PC-3 (cell line): ENCODE measurements at regions not wholly inside any gene's neighbourhood (a gene's known extent, or its start where the extent isn't known, plus 50 kb on each side); places are given as distances from the start of the nearest gene placed in this dataset.
"Not testable (repeated sequence)": the region's sequence is repeated elsewhere in the genome, so short reads cannot be mapped to it uniquely, and the experiment has no call there.

Experiments
- ATAC-seq: fragments of 200-7000 bp; cut with Tn5 transposase; 2 replicates; pipeline ENCODE4 v1.9.1; 2020; ENCODE audit warnings: mild to moderate bottlenecking, moderate library complexity
- BruUV-seq: library from RNA; stranded (reverse); fragments of 400-500 nt; replicated peaks from 2 replicates; lab custom pipeline; 2021; lab: Mats Ljungman, UMichigan
- CTCF ChIA-PET: fragments of 300-600 bp; sonication (Branson Sonifier 250); formaldehyde crosslinking; loops from one replicate; lab custom pipeline; 2022; ENCODE audit warnings: antibody characterized with exemption; lab: Charles Lee
- POLR2A ChIA-PET: fragments of 300-600 bp; sonication (Branson Sonifier 250); formaldehyde crosslinking; loops from one replicate; lab custom pipeline; 2022; ENCODE audit warnings: antibody characterized with exemption; ENCODE audit not compliant: unreplicated experiment; lab: Charles Lee
- DNase-seq: peaks from one replicate; pipeline ENCODE4 v3.0.0-alpha.2; 2015
- H2AFZ ChIP-seq: fragments of 300-600 bp; sonication (generic); 2 replicates; pipeline ENCODE4 v1.6.0; 2016; ENCODE audit warnings: antibody characterized with exemption, low read length
- H3F3A ChIP-seq: fragments of 300-600 bp; sonication (generic); one replicate; pipeline ENCODE4 v1.6.0; 2017; ENCODE audit warnings: antibody characterized with exemption, low read length, control low read depth, mild to moderate bottlenecking; ENCODE audit not compliant: unreplicated experiment
- H3K27ac ChIP-seq: fragments of 300-600 bp; sonication (generic); 2 replicates; pipeline ENCODE4 v1.5.1; 2016; ENCODE audit warnings: mild to moderate bottlenecking, low read length
- H3K27me3 ChIP-seq: fragments of 300-600 bp; sonication (generic); 2 replicates; pipeline ENCODE4 v1.6.1; 2016; ENCODE audit warnings: low read length, mixed read lengths
- H3K36me3 ChIP-seq: fragments of 300-600 bp; sonication (generic); 2 replicates; pipeline ENCODE4 v1.6.1; 2016; ENCODE audit warnings: low read depth, mixed run types, low read length, mixed read lengths
- H3K4me1 ChIP-seq: fragments of 300-600 bp; sonication (generic); 2 replicates; pipeline ENCODE4 v1.5.1; 2016; ENCODE audit warnings: low read length; ENCODE audit not compliant: insufficient read depth
- H3K4me2 ChIP-seq: fragments of 300-600 bp; sonication (generic); 2 replicates; pipeline ENCODE4 v1.6.0; 2016; ENCODE audit warnings: low read length
- H3K4me3 ChIP-seq: fragments of 300-600 bp; sonication (generic); 2 replicates; pipeline ENCODE4 v1.5.1; 2016; ENCODE audit warnings: mild to moderate bottlenecking, low read length, mixed read lengths
- H3K79me2 ChIP-seq: fragments of 300-600 bp; sonication (generic); 2 replicates; pipeline ENCODE4 v1.6.1; 2017; ENCODE audit warnings: low read length, mixed read lengths
- H3K9ac ChIP-seq: fragments of 300-600 bp; sonication (generic); 2 replicates; pipeline ENCODE4 v1.6.0; 2016; ENCODE audit warnings: mild to moderate bottlenecking, low read length
- H3K9me2 ChIP-seq: fragments of 300-600 bp; sonication (generic); replicated peaks from 2 replicates; pipeline ENCODE4 v1.6.1; 2016; ENCODE audit warnings: mixed run types, low read length, mixed read lengths
- H3K9me3 ChIP-seq: fragments of 300-600 bp; sonication (generic); 2 replicates; pipeline ENCODE4 v1.6.1; 2016; ENCODE audit warnings: low read length, mixed read lengths
- H4K20me1 ChIP-seq: fragments of 300-600 bp; sonication (generic); 2 replicates; pipeline ENCODE4 v1.6.1; 2016; ENCODE audit warnings: low read length, mixed read lengths
- EZH2 ChIP-seq: fragments of 300-600 bp; sonication (generic); IDR thresholded peaks from one replicate; pipeline ENCODE4 v1.6.1; 2017; ENCODE audit warnings: antibody characterized with exemption, mild to moderate bottlenecking, low read length; ENCODE audit not compliant: unreplicated experiment
- EZH2phosphoT487 ChIP-seq: fragments of 300-600 bp; sonication (generic); IDR thresholded peaks from 2 replicates; pipeline ENCODE4 v1.6.1; 2018; ENCODE audit warnings: mild to moderate bottlenecking, antibody characterized with exemption, low read length, borderline replicate concordance
- intact Hi-C: fragments of 100-400 bp; cut with micrococcal nuclease; formaldehyde crosslinking; loops from 2 replicates; pipeline ENCODE4 v1.9.0; 2023
- TF ChIP-seq, protein P1 (sequence below): fragments of 300-600 bp; sonication (generic); conservative IDR thresholded peaks from 2 replicates; pipeline ENCODE4 v1.5.1; 2017; ENCODE audit warnings: antibody characterized with exemption, low read depth, mild to moderate bottlenecking, low read length

DNA sequence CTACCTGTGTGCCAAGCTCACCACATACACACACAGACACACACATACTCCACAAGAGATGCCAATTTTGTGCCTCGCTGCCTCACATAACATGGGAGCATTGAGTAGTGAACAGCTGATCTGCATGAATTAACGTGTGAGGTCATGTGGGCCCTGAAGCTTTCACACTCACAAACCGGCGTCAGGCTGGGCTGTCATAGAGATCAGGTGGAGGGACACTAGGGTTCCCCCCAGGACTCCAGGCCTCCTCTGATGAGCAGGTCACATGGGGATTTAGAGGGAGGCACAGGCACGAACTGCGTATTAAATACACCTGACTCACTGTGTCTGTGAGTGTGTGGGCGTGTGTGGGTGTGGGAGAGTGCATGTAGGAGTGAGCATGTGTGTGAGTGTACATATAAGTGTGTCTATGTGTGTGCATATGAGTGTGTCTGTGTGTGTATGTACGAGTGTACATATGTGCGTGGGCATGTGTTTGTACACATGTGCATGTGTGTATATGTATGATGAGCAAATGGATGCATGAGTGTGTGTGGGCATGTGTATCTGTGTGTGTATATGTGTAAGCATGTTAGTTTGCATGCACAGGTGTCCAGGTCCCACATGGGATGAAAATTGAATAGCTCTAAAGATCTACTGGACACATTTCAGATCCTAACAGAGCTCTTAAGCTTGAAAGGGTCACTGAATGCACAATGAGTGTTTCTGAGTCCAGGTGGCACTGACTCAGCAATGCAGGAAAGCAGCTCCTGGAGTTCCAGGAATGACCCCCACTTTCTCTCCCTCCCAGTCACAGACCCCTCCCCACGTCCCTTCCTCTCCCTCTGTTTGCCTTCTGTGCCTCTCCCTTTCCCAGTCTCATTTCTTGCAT is 336.6 kb downstream of the PREX1 start:
- TF ChIP-seq, protein P1, sequence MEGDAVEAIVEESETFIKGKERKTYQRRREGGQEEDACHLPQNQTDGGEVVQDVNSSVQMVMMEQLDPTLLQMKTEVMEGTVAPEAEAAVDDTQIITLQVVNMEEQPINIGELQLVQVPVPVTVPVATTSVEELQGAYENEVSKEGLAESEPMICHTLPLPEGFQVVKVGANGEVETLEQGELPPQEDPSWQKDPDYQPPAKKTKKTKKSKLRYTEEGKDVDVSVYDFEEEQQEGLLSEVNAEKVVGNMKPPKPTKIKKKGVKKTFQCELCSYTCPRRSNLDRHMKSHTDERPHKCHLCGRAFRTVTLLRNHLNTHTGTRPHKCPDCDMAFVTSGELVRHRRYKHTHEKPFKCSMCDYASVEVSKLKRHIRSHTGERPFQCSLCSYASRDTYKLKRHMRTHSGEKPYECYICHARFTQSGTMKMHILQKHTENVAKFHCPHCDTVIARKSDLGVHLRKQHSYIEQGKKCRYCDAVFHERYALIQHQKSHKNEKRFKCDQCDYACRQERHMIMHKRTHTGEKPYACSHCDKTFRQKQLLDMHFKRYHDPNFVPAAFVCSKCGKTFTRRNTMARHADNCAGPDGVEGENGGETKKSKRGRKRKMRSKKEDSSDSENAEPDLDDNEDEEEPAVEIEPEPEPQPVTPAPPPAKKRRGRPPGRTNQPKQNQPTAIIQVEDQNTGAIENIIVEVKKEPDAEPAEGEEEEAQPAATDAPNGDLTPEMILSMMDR: no peak
- TF ChIP-seq EZH2 (no peak), EZH2phosphoT487 (no peak)
- peaks cover 9% of the 10 kb centered on the region for H3K27me3 ChIP-seq
- H3F3A ChIP-seq: no peaks in the 10 kb centered on the region
- no peak overlapping the region for H2AFZ ChIP-seq
- no peaks in the 10 kb centered on the region for H3K79me2 ChIP-seq
- ChIA-PET CTCF (no interaction called here), POLR2A (no interaction called here)
- DNase-seq: no peak
- no peak overlapping the region for H3K27ac ChIP-seq
- no peaks in the 10 kb centered on the region for H3K9me3 ChIP-seq
- H3K9ac ChIP-seq: no peak overlapping the region
- H3K4me2 ChIP-seq: no peak overlapping the region
- H3K36me3 ChIP-seq: no peaks in the 10 kb centered on the region
- no peak for ATAC-seq
- H3K4me1 ChIP-seq: peaks cover 27% of the 10 kb centered on the region
- intact Hi-C loops: no loop called here
- H3K4me3 ChIP-seq: no peak overlapping the region
- H4K20me1 ChIP-seq: no peaks in the 10 kb centered on the region
- H3K9me2 ChIP-seq: no peaks in the 10 kb centered on the region
- no TSS peak for BruUV-seq

DNA sequence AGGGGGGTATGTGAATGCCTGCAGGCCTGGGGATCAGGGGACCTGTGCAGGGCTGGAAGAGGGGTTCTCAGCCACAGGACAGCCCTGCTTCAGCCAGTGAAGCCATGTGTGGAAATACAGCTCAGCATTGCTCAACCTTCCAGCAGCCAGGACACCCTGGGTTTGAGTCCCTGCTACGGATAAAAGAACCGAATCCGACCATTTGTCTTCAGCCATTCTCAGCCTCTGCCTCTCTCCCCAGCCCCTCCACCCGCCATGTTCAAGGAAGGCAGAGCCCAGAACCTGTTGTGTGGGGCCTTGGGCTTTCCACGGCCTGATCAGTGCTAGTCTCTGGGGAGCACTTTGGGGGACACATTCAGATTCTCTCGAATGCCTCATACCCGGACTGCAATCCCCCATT is 337.5 kb downstream of the PREX1 start:
- H4K20me1 ChIP-seq, H3K36me3 ChIP-seq, intact Hi-C loops, DNase-seq, H3K27ac ChIP-seq, H3F3A ChIP-seq, POLR2A ChIA-PET, H3K9ac ChIP-seq, H3K4me3 ChIP-seq, H2AFZ ChIP-seq, H3K9me3 ChIP-seq, ATAC-seq, H3K4me2 ChIP-seq, H3K9me2 ChIP-seq, CTCF ChIA-PET, H3K27me3 ChIP-seq, BruUV-seq, H3K79me2 ChIP-seq: not testable (repeated sequence)
- peaks cover 34% of the 10 kb centered on the region for H3K4me1 ChIP-seq

GRCh38 chr20:48489656-48490055 is 338.1 kb downstream of the PREX1 start:
- CTCF ChIA-PET: no interaction called here
- Histone ChIP-seq H4K20me1 (no peaks in the 10 kb centered on the region), H3K36me3 (no peaks in the 10 kb centered on the region), H3K27me3 (no peaks in the 10 kb centered on the region), H3K79me2 (no peaks in the 10 kb centered on the region), H3K9me3 (no peaks in the 10 kb centered on the region), H3K4me1 (peaks cover 41% of the 10 kb centered on the region), H3K9ac (no peak overlapping the region), H3K4me2 (no peak overlapping the region), H3K4me3 (no peak overlapping the region), H3K27ac (no peak overlapping the region), H3F3A (no peaks in the 10 kb centered on the region), H2AFZ (no peak overlapping the region), H3K9me2 (no peaks in the 10 kb centered on the region)
- no peak for TF ChIP-seq EZH2phosphoT487
- TF ChIP-seq, protein P1: no peak
- no peak for TF ChIP-seq EZH2
- ATAC-seq (no peak), DNase-seq (no peak)
- no TSS peak for BruUV-seq
- intact Hi-C loops: no loop called here
- POLR2A ChIA-PET: no interaction called here
